Type B pancreatic cell (in vitro differentiated cells): ENCODE measurements at regions not wholly inside any gene's neighbourhood (a gene's known extent, or its start where the extent isn't known, plus 50 kb on each side); places are given as distances from the start of the nearest gene placed in this dataset.

Experiments used
- DNase-seq: peaks from one replicate; pipeline ENCODE4 v3.0.0; 2021; ENCODE audit warnings: mixed read lengths; ENCODE audit not compliant: unreplicated experiment; ENCODE audit errors: extremely low spot score
- H3K27ac Mint-ChIP-seq: 2 replicates; pipeline ENCODE4 v1.8.0; 2021; ENCODE audit warnings: mild to moderate bottlenecking, mixed read lengths
- H3K27me3 Mint-ChIP-seq: 2 replicates; pipeline ENCODE4 v1.8.0; 2021; ENCODE audit warnings: mixed read lengths
- H3K36me3 Mint-ChIP-seq: 2 replicates; pipeline ENCODE4 v1.8.0; 2021; ENCODE audit warnings: mixed read lengths
- H3K4me1 Mint-ChIP-seq: one replicate; pipeline ENCODE4 v1.8.0; 2021; ENCODE audit warnings: mixed read lengths; ENCODE audit not compliant: unreplicated experiment
- H3K4me3 Mint-ChIP-seq: 2 replicates; pipeline ENCODE4 v1.8.0; 2021; ENCODE audit warnings: mild to moderate bottlenecking, mixed read lengths
- H3K9me3 Mint-ChIP-seq: 2 replicates; pipeline ENCODE4 v1.8.0; 2021; ENCODE audit warnings: mixed read lengths
- TF ChIP-seq, protein P1 (sequence below): fragments of 200-600 bp; sonication (generic); conservative IDR thresholded peaks from 2 replicates; pipeline ENCODE4 v1.5.0; 2021; ENCODE audit warnings: antibody characterized with exemption, mild to moderate bottlenecking

DNA sequence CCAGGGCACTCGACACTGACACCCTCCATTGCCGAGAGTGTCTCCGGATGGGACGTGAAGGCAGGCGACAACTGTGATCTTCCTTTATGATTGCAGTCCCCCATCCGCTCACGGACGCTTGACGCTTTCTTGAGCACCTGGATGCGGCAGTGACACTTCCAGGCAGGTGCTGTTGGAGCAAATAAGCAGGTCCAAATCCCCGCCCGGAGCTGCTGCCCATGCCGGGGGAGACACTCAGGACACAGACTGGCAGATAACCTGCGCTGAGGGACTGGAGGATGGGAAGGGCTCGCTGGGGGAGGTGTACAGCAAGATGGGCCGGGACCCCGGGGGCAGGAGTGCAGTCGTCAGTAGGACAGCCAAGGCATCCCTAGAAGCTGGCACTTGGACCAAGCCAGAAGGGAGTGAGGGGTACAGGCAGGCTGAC lies 1403.5 kb downstream of the BRD1 start:
- Mint-ChIP-seq H3K4me1 (peaks cover 9% of the 10 kb centered on the region), H3K27ac (no peak overlapping the region), H3K27me3 (peaks cover 15% of the 10 kb centered on the region), H3K4me3 (no peak overlapping the region), H3K9me3 (peaks cover 5% of the 10 kb centered on the region), H3K36me3 (no peaks in the 10 kb centered on the region)
- no peak for DNase-seq
- TF ChIP-seq, protein P1, sequence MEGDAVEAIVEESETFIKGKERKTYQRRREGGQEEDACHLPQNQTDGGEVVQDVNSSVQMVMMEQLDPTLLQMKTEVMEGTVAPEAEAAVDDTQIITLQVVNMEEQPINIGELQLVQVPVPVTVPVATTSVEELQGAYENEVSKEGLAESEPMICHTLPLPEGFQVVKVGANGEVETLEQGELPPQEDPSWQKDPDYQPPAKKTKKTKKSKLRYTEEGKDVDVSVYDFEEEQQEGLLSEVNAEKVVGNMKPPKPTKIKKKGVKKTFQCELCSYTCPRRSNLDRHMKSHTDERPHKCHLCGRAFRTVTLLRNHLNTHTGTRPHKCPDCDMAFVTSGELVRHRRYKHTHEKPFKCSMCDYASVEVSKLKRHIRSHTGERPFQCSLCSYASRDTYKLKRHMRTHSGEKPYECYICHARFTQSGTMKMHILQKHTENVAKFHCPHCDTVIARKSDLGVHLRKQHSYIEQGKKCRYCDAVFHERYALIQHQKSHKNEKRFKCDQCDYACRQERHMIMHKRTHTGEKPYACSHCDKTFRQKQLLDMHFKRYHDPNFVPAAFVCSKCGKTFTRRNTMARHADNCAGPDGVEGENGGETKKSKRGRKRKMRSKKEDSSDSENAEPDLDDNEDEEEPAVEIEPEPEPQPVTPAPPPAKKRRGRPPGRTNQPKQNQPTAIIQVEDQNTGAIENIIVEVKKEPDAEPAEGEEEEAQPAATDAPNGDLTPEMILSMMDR: no peak

DNA sequence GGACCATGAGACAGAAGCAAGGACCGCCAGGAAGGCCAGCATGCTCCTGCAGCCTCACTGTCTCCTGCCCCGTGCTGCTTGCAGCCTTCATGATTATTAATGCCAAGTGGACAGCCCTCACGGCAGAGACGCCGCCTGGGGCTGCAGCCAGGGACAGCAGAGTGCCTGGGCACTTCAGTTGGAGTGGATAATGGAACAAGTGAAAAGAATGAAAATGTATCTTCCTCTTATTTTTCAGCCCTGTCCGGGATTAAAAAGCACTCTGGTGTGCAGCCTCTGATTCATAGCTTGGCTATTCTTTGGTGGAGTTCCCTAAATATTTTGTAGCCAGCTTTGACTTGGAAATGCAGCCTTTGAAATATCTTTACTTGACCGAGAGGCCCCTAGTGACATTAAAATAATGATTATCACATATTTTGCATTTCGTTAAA lies 1404.2 kb downstream of the BRD1 start:
- TF ChIP-seq, protein P1: no peak

DNA sequence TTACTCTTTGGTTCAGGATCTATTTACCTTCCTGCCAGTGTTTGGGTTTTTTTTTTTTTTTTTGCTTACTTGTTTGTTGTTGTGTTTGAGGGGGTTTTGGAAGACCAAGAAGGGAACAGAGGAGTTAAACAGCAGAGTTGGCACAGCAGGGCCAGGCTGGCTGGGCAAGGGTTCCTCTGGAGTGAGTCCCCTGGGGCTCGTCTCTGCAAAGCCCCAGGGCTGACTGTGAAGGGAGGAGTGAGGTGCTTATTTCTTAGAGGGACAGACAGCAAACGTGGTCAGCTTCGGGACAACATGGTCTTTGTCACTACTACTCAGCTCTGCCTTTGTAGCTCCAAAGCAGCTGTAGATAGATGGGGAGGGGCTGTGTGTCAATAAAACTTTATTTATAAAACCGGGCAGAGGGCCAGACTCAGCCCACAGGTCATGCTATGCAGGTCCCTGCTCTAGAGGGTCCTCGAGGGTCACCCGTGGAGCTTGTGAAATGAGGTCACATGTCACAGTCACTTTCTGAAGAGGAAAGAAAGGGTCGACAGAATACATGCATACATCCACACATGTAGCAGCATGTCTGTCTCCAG lies 1404.7 kb downstream of the BRD1 start:
- Mint-ChIP-seq H3K27me3 (peaks cover 14% of the 10 kb centered on the region), H3K36me3 (no peaks in the 10 kb centered on the region), H3K4me3 (no peak overlapping the region), H3K9me3 (peaks cover 5% of the 10 kb centered on the region), H3K4me1 (no peaks in the 10 kb centered on the region), H3K27ac (peak overlapping the region; percentile 46)
- TF ChIP-seq, protein P1: no peak
- no peak for DNase-seq

More for the DNA sequence above, 1404.2 kb downstream of the BRD1 start:
- Mint-ChIP-seq H3K36me3 (no peaks in the 10 kb centered on the region), H3K27me3 (peaks cover 14% of the 10 kb centered on the region), H3K9me3 (peaks cover 5% of the 10 kb centered on the region), H3K4me3 (no peak overlapping the region), H3K4me1 (peaks cover 2% of the 10 kb centered on the region), H3K27ac (no peak overlapping the region)
- no peak for DNase-seq

DNA sequence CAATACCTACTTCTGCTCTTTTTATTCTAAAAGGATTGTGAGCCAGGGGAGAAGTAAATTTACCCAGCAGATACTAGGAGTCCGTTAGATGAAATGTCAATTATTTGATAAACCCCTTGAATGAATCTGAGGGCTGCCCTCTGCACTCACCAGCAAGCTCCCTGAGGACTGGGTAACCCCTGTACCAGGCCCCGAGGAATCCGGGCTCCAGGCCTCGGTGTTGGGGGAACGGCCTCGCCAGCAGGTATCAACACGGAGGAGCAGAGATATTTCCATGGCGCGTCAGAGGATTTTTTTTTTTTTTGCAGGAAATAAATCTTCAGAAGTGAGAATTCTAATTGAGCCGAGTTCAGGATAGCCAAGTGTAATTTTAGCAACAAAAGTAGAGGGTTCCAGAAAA lies 1408.8 kb downstream of the BRD1 start:
- TF ChIP-seq, protein P1: no peak
- Mint-ChIP-seq H3K36me3 (no peaks in the 10 kb centered on the region), H3K4me3 (no peak overlapping the region), H3K27me3 (peaks cover 13% of the 10 kb centered on the region), H3K4me1 (peaks cover 7% of the 10 kb centered on the region), H3K27ac (no peak overlapping the region), H3K9me3 (peaks cover 5% of the 10 kb centered on the region)
- no peak for DNase-seq

DNA sequence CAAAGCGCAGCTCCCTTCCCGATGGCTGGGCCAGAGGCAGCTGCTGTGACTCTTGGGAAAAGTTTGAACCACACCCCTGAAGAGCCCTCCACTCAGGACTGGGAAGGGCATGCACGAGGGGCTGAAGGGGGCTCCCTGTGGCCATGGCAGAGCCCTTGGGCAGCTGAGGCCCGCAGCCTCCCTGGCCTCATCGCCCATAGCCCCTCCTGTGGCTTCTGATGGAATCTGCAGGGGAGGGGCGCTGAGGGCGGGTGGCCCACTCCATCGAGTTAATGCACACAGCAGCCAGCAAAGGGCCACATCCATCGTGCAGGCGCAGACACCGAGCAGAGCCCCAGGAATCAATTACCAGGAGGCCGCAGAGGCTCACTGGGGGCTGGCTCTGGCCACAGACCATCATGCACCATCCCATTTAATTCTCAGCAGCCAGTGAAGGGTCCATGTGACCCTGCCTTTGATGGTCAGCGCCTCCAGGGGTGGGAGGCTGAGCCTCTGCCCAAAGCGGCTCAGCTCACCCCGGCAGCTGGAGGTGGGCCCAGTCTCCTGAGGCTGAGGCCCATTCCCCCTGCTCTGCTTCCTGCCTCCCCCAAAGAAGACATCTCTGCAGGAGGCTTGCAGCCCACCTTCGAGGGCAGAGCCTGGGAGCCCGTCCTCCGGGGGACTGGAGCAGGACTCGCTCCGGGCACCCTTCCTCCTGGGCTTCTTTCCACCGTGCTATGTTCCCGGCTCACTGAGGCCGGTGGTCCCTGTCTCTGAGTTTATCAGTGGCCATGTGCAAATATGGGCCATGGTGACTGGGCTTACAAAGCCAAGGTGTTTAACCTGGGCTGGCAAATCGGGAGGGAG lies 1410.2 kb downstream of the BRD1 start:
- Mint-ChIP-seq H3K27me3 (peaks cover 12% of the 10 kb centered on the region), H3K27ac (no peak overlapping the region)
- TF ChIP-seq, protein P1: no peak

More for the DNA sequence above, 1410.2 kb downstream of the BRD1 start:
- Mint-ChIP-seq H3K36me3 (no peaks in the 10 kb centered on the region), H3K4me1 (peaks cover 7% of the 10 kb centered on the region), H3K9me3 (no peaks in the 10 kb centered on the region), H3K4me3 (no peak overlapping the region)
- DNase-seq: no peak
